HFFc6 (cell line): ENCODE measurements at regions not wholly inside any gene's neighbourhood (a gene's known extent, or its start where the extent isn't known, plus 50 kb on each side); places are given as distances from the start of the nearest gene placed in this dataset.

Experiments used
- DNase-seq: peaks from one replicate; pipeline ENCODE4 v3.0.0-alpha.2; 2018
- H3K27ac Mint-ChIP-seq: 2 replicates; pipeline ENCODE4 v1.8.0; 2020; ENCODE audit warnings: mild to moderate bottlenecking, mixed read lengths
- H3K27me3 Mint-ChIP-seq: 2 replicates; pipeline ENCODE4 v1.8.0; 2021; ENCODE audit warnings: mild to moderate bottlenecking, moderate library complexity, mixed read lengths; ENCODE audit not compliant: insufficient read depth
- H3K36me3 Mint-ChIP-seq: 2 replicates; pipeline ENCODE4 v1.8.0; 2021; ENCODE audit warnings: low read depth, mixed read lengths
- H3K4me1 Mint-ChIP-seq: 2 replicates; pipeline ENCODE4 v1.8.0; 2020; ENCODE audit warnings: low read depth, mixed read lengths
- H3K4me3 Mint-ChIP-seq: 2 replicates; pipeline ENCODE4 v1.8.0; 2020; ENCODE audit warnings: mild to moderate bottlenecking, moderate library complexity, mixed read lengths
- H3K9me3 Mint-ChIP-seq: 2 replicates; pipeline ENCODE4 v1.8.0; 2020; ENCODE audit warnings: mild to moderate bottlenecking, mixed read lengths
- CTCF ChIP-seq: fragments of 200-600 bp; sonication (generic); IDR thresholded peaks from 2 replicates; pipeline ENCODE4 v1.5.0; 2021; ENCODE audit warnings: antibody characterized with exemption, mild to moderate bottlenecking

GRCh38 chr11:116446048-116446941 is 326.5 kb downstream of the BUD13 start:
- no peaks in the 10 kb centered on the region for H3K36me3 Mint-ChIP-seq
- no peak for TF ChIP-seq CTCF
- peaks cover 2% of the 10 kb centered on the region; the same call in 1 of the 2 replicates for H3K27me3 Mint-ChIP-seq
- H3K27ac Mint-ChIP-seq: no peak overlapping the region
- no peak overlapping the region for H3K4me3 Mint-ChIP-seq
- no peaks in the 10 kb centered on the region for H3K4me1 Mint-ChIP-seq
- peaks cover 33% of the 10 kb centered on the region for H3K9me3 Mint-ChIP-seq
- no peak for DNase-seq

GRCh38 chr11:116445108-116446047 is 327.4 kb downstream of the BUD13 start:
- Mint-ChIP-seq H3K36me3 (no peaks in the 10 kb centered on the region), H3K27me3 (peaks cover 2% of the 10 kb centered on the region; the same call in 1 of the 2 replicates), H3K4me3 (no peak overlapping the region), H3K9me3 (peaks cover 39% of the 10 kb centered on the region), H3K27ac (no peak overlapping the region), H3K4me1 (no peaks in the 10 kb centered on the region)
- DNase-seq: no peak
- TF ChIP-seq CTCF: no peak

GRCh38 chr11:116442238-116442752 is 330.5 kb downstream of the BUD13 start:
- no peaks in the 10 kb centered on the region for H3K4me1 Mint-ChIP-seq
- H3K27me3 Mint-ChIP-seq: no peaks in the 10 kb centered on the region; the same call in 1 of the 2 replicates
- H3K4me3 Mint-ChIP-seq: no peak overlapping the region
- H3K36me3 Mint-ChIP-seq: no peaks in the 10 kb centered on the region
- peaks cover 54% of the 10 kb centered on the region for H3K9me3 Mint-ChIP-seq
- no peak for DNase-seq
- H3K27ac Mint-ChIP-seq: no peak overlapping the region
- TF ChIP-seq CTCF: no peak

GRCh38 chr11:116439361-116439677 is 333.5 kb downstream of the BUD13 start:
- no peaks in the 10 kb centered on the region for H3K27me3 Mint-ChIP-seq

More at GRCh38 chr11:116439361-116439677, 333.5 kb downstream of the BUD13 start:
- no peaks in the 10 kb centered on the region for H3K4me1 Mint-ChIP-seq
- H3K4me3 Mint-ChIP-seq: no peak overlapping the region
- no peak overlapping the region for H3K27ac Mint-ChIP-seq
- no peak for TF ChIP-seq CTCF
- no peak for DNase-seq
- H3K36me3 Mint-ChIP-seq: no peaks in the 10 kb centered on the region
- peaks cover 54% of the 10 kb centered on the region for H3K9me3 Mint-ChIP-seq
